ENCODE measurements at regions not wholly inside any gene's neighbourhood (a gene's known extent, or its start where the extent isn't known, plus 50 kb on each side); places are given as distances from the start of the nearest gene placed in this dataset.

GRCh38 chr17:53891726-53892125 lies 69.0 kb downstream of the KIF2B start:
- Histone ChIP-seq H3K4me3 (ENCODE audit: low read length) (no peak overlapping the region), H3K9ac (ENCODE audit: extremely low read depth, low read length, poor library complexity, severe bottlenecking) (no peak overlapping the region), H3K4me1 (ENCODE audit: control insufficient read depth, insufficient read depth, low read length) (no peaks in the 10 kb centered on the region), H3K9me3 (ENCODE audit: control insufficient read depth, low read length) (peaks cover 4% of the 10 kb centered on the region), H3K27me3 (ENCODE audit: control insufficient read depth, insufficient read depth, low read length, poor library complexity, severe bottlenecking) (no peaks in the 10 kb centered on the region), H3K27ac (ENCODE audit: low read depth, low read length) (no peak overlapping the region), H3K36me3 (ENCODE audit: control insufficient read depth, insufficient read depth, low read length) (no peaks in the 10 kb centered on the region)
- no peak overlapping the region for H3K4me3 Mint-ChIP-seq
- no peaks in the 10 kb centered on the region for H3K36me3 Mint-ChIP-seq (ENCODE audit: low read depth)
- peaks cover 3% of the 10 kb centered on the region for H3K9me3 Mint-ChIP-seq
- no peak for TF ChIP-seq CTCF (conservative IDR thresholded peaks at IDR 0.05)
- H3K4me1 Mint-ChIP-seq = peaks cover 1% of the 10 kb centered on the region
- no peak for DNase-seq
- WGBS, 2 experiments (ENCODE audit: insufficient coverage in 1 of 2, insufficient read length in 1 of 2) = 94 to 100% methylated on average over 4 of the region's 4 CpGs
- H3K27ac Mint-ChIP-seq = no peak overlapping the region
- H3K27me3 Mint-ChIP-seq (ENCODE audit: insufficient read depth) = no peaks in the 10 kb centered on the region

- no peak overlapping the region for H3K4me3 ChIP-seq (ENCODE audit: low read length)
- TF ChIP-seq CTCF (conservative IDR thresholded peaks at IDR 0.05) = no peak
- peaks cover 1% of the 10 kb centered on the region for H3K4me1 Mint-ChIP-seq
- peaks cover 3% of the 10 kb centered on the region for H3K9me3 Mint-ChIP-seq
- no peaks in the 10 kb centered on the region for H3K27me3 ChIP-seq (ENCODE audit: control insufficient read depth, insufficient read depth, low read length, poor library complexity, severe bottlenecking)
- no peak overlapping the region for H3K9ac ChIP-seq (ENCODE audit: extremely low read depth, low read length, poor library complexity, severe bottlenecking)
- no peak overlapping the region for H3K27ac Mint-ChIP-seq
- WGBS, 2 experiments (ENCODE audit: insufficient coverage in 1 of 2, insufficient read length in 1 of 2) = 100% methylated on average over 2 to 3 of the region's 3 CpGs
- no peaks in the 10 kb centered on the region for H3K36me3 ChIP-seq (ENCODE audit: control insufficient read depth, insufficient read depth, low read length)
- H3K27me3 Mint-ChIP-seq (ENCODE audit: insufficient read depth) = no peaks in the 10 kb centered on the region
- H3K4me1 ChIP-seq (ENCODE audit: control insufficient read depth, insufficient read depth, low read length) = no peaks in the 10 kb centered on the region
- H3K4me3 Mint-ChIP-seq = no peak overlapping the region
- no peak overlapping the region for H3K27ac ChIP-seq (ENCODE audit: low read depth, low read length)
- peaks cover 4% of the 10 kb centered on the region for H3K9me3 ChIP-seq (ENCODE audit: control insufficient read depth, low read length)
- H3K36me3 Mint-ChIP-seq (ENCODE audit: low read depth) = no peaks in the 10 kb centered on the region
- DNase-seq = no peak
Measured at GRCh38 chr17:53892222-53892621, 69.5 kb downstream of the KIF2B start.

- no peaks in the 10 kb centered on the region for H3K27me3 ChIP-seq (ENCODE audit: control insufficient read depth, insufficient read depth, low read length, poor library complexity, severe bottlenecking)
Measured at GRCh38 chr17:53894591-53894990, 71.9 kb downstream of the KIF2B start.

More at GRCh38 chr17:53894591-53894990, 71.9 kb downstream of the KIF2B start:
- Histone ChIP-seq H3K9me3 (ENCODE audit: control insufficient read depth, low read length) (no peaks in the 10 kb centered on the region), H3K36me3 (ENCODE audit: control insufficient read depth, insufficient read depth, low read length) (no peaks in the 10 kb centered on the region), H3K4me3 (ENCODE audit: low read length) (no peak overlapping the region), H3K9ac (ENCODE audit: extremely low read depth, low read length, poor library complexity, severe bottlenecking) (no peak overlapping the region), H3K4me1 (ENCODE audit: control insufficient read depth, insufficient read depth, low read length) (no peaks in the 10 kb centered on the region), H3K27ac (ENCODE audit: low read depth, low read length) (no peak overlapping the region)
- WGBS, 2 experiments (ENCODE audit: insufficient coverage in 1 of 2, insufficient read length in 1 of 2) = 40 to 53% methylated on average over 1 of the region's 1 CpG
- no peak for DNase-seq
- H3K36me3 Mint-ChIP-seq (ENCODE audit: low read depth) = no peaks in the 10 kb centered on the region
- no peak overlapping the region for H3K4me3 Mint-ChIP-seq
- no peak overlapping the region for H3K27ac Mint-ChIP-seq
- peaks cover 1% of the 10 kb centered on the region for H3K4me1 Mint-ChIP-seq
- TF ChIP-seq CTCF (conservative IDR thresholded peaks at IDR 0.05) = no peak
- no peaks in the 10 kb centered on the region for H3K9me3 Mint-ChIP-seq
- no peaks in the 10 kb centered on the region for H3K27me3 Mint-ChIP-seq (ENCODE audit: insufficient read depth)

Measured in endodermal cell (in vitro differentiated cells).